Thoracic aorta (tissue), 2 donors: ENCODE measurements at regions not wholly inside any gene's neighbourhood (a gene's known extent, or its start where the extent isn't known, plus 50 kb on each side); places are given as distances from the start of the nearest gene placed in this dataset.

ENCODE experiments used
- ATAC-seq: fragments of 150-250 bp; one replicate; pipeline ENCODE4 v1.8.0; 2017; ENCODE audit warnings: low read depth; ENCODE audit not compliant: insufficient number of reproducible peaks, low FRiP score
- DNase-seq: peaks from one replicate; pipeline ENCODE4 v3.0.0-alpha.2; 2020; ENCODE audit warnings: low spot score
- H3K27ac ChIP-seq, 2 donors: fragments of 200-600 bp; sonication (generic); 1 replicate in 1 of 2; 2 replicates in 1 of 2; pipeline ENCODE4 v1.5.1; 2016; ENCODE audit warnings: mild to moderate bottlenecking in 2 of 2, moderate library complexity in 2 of 2
- H3K27me3 ChIP-seq: fragments of 200-600 bp; sonication (generic); replicated peaks from 2 replicates; pipeline ENCODE4 v1.6.0; 2016; ENCODE audit warnings: mild to moderate bottlenecking; ENCODE audit not compliant: insufficient read depth
- H3K36me3 ChIP-seq: fragments of 200-600 bp; sonication (generic); one replicate; pipeline ENCODE4 v1.5.1; 2016
- H3K4me1 ChIP-seq, 2 donors: fragments of 200-600 bp; sonication (generic); 1 replicate in 1 of 2; 2 replicates in 1 of 2; pipeline versions ENCODE4 v1.5.1 to v1.6.0; 2016; ENCODE audit warnings: low read depth in 2 of 2, mild to moderate bottlenecking in 1 of 2; ENCODE audit not compliant: control insufficient read depth in 1 of 2
- H3K4me3 ChIP-seq: fragments of 200-600 bp; sonication (generic); 2 replicates; pipeline ENCODE4 v1.5.1; 2016; ENCODE audit warnings: mild to moderate bottlenecking
- H3K9me3 ChIP-seq: fragments of 200-600 bp; sonication (generic); 2 replicates; pipeline ENCODE4 v1.5.1; 2016
- CTCF ChIP-seq: fragments of 200-600 bp; sonication (generic); IDR thresholded peaks from one replicate; pipeline ENCODE4 v1.5.1; 2019; ENCODE audit warnings: antibody characterized with exemption

GRCh38 chr7:84701524-84702306, 485.1 kb downstream of the SEMA3D start:
- ATAC-seq (peak; percentile 91), DNase-seq (no peak)
- no peaks in the 10 kb centered on the region for H3K27me3 ChIP-seq
- no peaks in the 10 kb centered on the region for H3K9me3 ChIP-seq
- TF ChIP-seq CTCF = no peak
- H3K4me1 ChIP-seq = peaks cover 7 to 19% of the 10 kb centered on the region in 2 donors
- H3K36me3 ChIP-seq = no peaks in the 10 kb centered on the region
- H3K27ac ChIP-seq = peak overlapping the region in 1 of 2 donors; percentile 67
- H3K4me3 ChIP-seq = peak overlapping the region; percentile 27

GRCh38 chr7:84700563-84701370, 486.1 kb downstream of the SEMA3D start:
- DNase-seq (no peak), ATAC-seq (no peak)
- no peak for TF ChIP-seq CTCF
- Histone ChIP-seq H3K27ac (peak overlapping the region in 1 of 2 donors; percentile 67), H3K4me1 (peaks cover 7 to 19% of the 10 kb centered on the region in 2 donors), H3K9me3 (peaks cover 1% of the 10 kb centered on the region), H3K27me3 (no peaks in the 10 kb centered on the region), H3K36me3 (no peaks in the 10 kb centered on the region), H3K4me3 (no peak overlapping the region)

- Histone ChIP-seq H3K27ac (no peak overlapping the region), H3K9me3 (peaks cover 3% of the 10 kb centered on the region), H3K4me1 (peaks cover 7 to 19% of the 10 kb centered on the region in 2 donors), H3K36me3 (no peaks in the 10 kb centered on the region), H3K27me3 (no peaks in the 10 kb centered on the region), H3K4me3 (no peak overlapping the region)
- ATAC-seq (no peak), DNase-seq (no peak)
- no peak for TF ChIP-seq CTCF
Observed at GRCh38 chr7:84697506-84697905, 489.4 kb downstream of the SEMA3D start.

- H3K36me3 ChIP-seq = no peaks in the 10 kb centered on the region
- no peak overlapping the region for H3K27ac ChIP-seq
- H3K4me1 ChIP-seq = no peaks in the 10 kb centered on the region
- peaks cover 3% of the 10 kb centered on the region for H3K9me3 ChIP-seq
- no peak overlapping the region for H3K4me3 ChIP-seq
- no peak for TF ChIP-seq CTCF
- DNase-seq (no peak), ATAC-seq (no peak)
- H3K27me3 ChIP-seq = no peaks in the 10 kb centered on the region
Observed at GRCh38 chr7:84693483-84693882, 493.4 kb downstream of the SEMA3D start.

- Histone ChIP-seq H3K4me1 (no peaks in the 10 kb centered on the region), H3K27me3 (no peaks in the 10 kb centered on the region), H3K4me3 (no peak overlapping the region), H3K36me3 (no peaks in the 10 kb centered on the region), H3K9me3 (no peaks in the 10 kb centered on the region), H3K27ac (no peak overlapping the region)
- TF ChIP-seq CTCF = no peak
- DNase-seq (no peak), ATAC-seq (no peak)
Observed at GRCh38 chr7:84688671-84689070, 494.1 kb upstream of the SEMA3A start.
